GM12878 (cell line): ENCODE measurements at regions not wholly inside any gene's neighbourhood (a gene's known extent, or its start where the extent isn't known, plus 50 kb on each side); places are given as distances from the start of the nearest gene placed in this dataset.

Experiments used
- ATAC-seq: fragments of 200-7000 bp; cut with Tn5 transposase; 3 replicates; pipeline ENCODE4 v1.9.1; 2020; ENCODE audit warnings: mild to moderate bottlenecking, moderate library complexity
- BruUV-seq: library from RNA; stranded (reverse); fragments of 400-500 nt; replicated peaks from 2 replicates; lab custom pipeline; 2021; lab: Mats Ljungman, UMichigan
- CTCF ChIA-PET: fragments of 300-600 bp; sonication (Branson Sonifier 250); formaldehyde crosslinking; extraction: SDS; loops from one replicate; lab custom pipeline; 2021; ENCODE audit warnings: inconsistent platforms; lab: Yijun Ruan, JAX
- POLR2A ChIA-PET: fragments of 350-600 bp; formaldehyde crosslinking; extraction: SDS; loops from one replicate; lab custom pipeline; 2021; ENCODE audit warnings: inconsistent platforms; lab: Charles Lee
- RAD21 ChIA-PET: fragments of 300-600 bp; sonication (Branson Sonifier 250); formaldehyde crosslinking; loops from one replicate; lab custom pipeline; 2023; ENCODE audit warnings: antibody characterized with exemption; ENCODE audit not compliant: unreplicated experiment; lab: Charles Lee
- SMC1A ChIA-PET: fragments of 300-600 bp; sonication (Branson Sonifier 250); formaldehyde crosslinking; loops from one replicate; lab custom pipeline; 2023; ENCODE audit not compliant: unreplicated experiment, uncharacterized antibody; lab: Charles Lee
- DNase-seq: peaks from one replicate; pipeline ENCODE4 v3.0.0-alpha.2; 2011; ENCODE audit warnings: low read depth, low spot score
- FAIRE-seq: peaks from 3 replicates; lab custom pipeline; 2011; peaks lifted over from hg19 to GRCh38; lab: Jason Lieb, UNC
- H2AFZ ChIP-seq: 2 replicates; pipeline ENCODE4 v1.6.0; 2011; ENCODE audit warnings: low read depth, low read length, control low read depth; ENCODE audit not compliant: control insufficient read depth
- H3K27ac ChIP-seq: 2 replicates; pipeline ENCODE4 v1.5.1; 2011; ENCODE audit warnings: control low read depth; ENCODE audit not compliant: control insufficient read depth, insufficient read depth
- H3K27me3 ChIP-seq, 2 experiments: replicated peaks in 1 of 2; 2 replicates each; pipeline versions ENCODE4 v1.6.0 to v1.6.1; 2011; ENCODE audit warnings: low read length in 1 of 2; ENCODE audit not compliant: control insufficient read depth in 2 of 2, insufficient read depth in 2 of 2
- H3K36me3 ChIP-seq, 2 experiments: 2 replicates each; pipeline ENCODE4 v1.5.1; 2011; ENCODE audit warnings: low read length in 1 of 2; ENCODE audit not compliant: control insufficient read depth in 2 of 2, insufficient read depth in 2 of 2
- H3K4me1 ChIP-seq: 2 replicates; pipeline ENCODE4 v1.6.1; 2011; ENCODE audit warnings: mild to moderate bottlenecking, low read length, moderate library complexity, mixed read lengths; ENCODE audit not compliant: control insufficient read depth, insufficient read depth
- H3K4me2 ChIP-seq: 2 replicates; pipeline ENCODE4 v1.6.0; 2011; ENCODE audit warnings: control low read depth; ENCODE audit not compliant: control insufficient read depth, insufficient read depth
- H3K4me3 ChIP-seq: fragments of 200-600 bp; sonication (generic); 2 replicates; pipeline ENCODE4 v1.5.1; 2016
- H3K79me2 ChIP-seq: 2 replicates; pipeline ENCODE4 v1.6.0; 2011; ENCODE audit warnings: low read length; ENCODE audit not compliant: control insufficient read depth, insufficient read depth
- H3K9ac ChIP-seq: 2 replicates; pipeline ENCODE4 v1.8.0; 2011; ENCODE audit warnings: low read length, control low read depth, mixed read lengths; ENCODE audit not compliant: control insufficient read depth, insufficient read depth
- H3K9me3 ChIP-seq: replicated peaks from 3 replicates; pipeline ENCODE4 v1.5.1; 2011; ENCODE audit warnings: mild to moderate bottlenecking, low read length; ENCODE audit not compliant: control insufficient read depth, insufficient read depth
- H4K20me1 ChIP-seq: 2 replicates; pipeline ENCODE4 v1.6.0; 2011; ENCODE audit not compliant: control insufficient read depth, insufficient read depth
- CBX3 ChIP-seq: fragments of 200-600 bp; sonication (generic); IDR thresholded peaks from 2 replicates; pipeline ENCODE4 v1.6.1; 2016; ENCODE audit warnings: low read depth, borderline replicate concordance
- CREB1 ChIP-seq: IDR thresholded peaks from 2 replicates; pipeline ENCODE4 v1.6.1; 2012; ENCODE audit warnings: low read depth, mild to moderate bottlenecking, inconsistent platforms
- ESRRA ChIP-seq: IDR thresholded peaks from 2 replicates; pipeline ENCODE4 v1.6.1; 2012; ENCODE audit warnings: mild to moderate bottlenecking, low read length, improper control_type of control experiment
- HDAC2 ChIP-seq: fragments of 200-600 bp; sonication (generic); IDR thresholded peaks from 2 replicates; pipeline ENCODE4 v1.6.1; 2017
- KDM1A ChIP-seq: fragments of 200-600 bp; sonication (generic); IDR thresholded peaks from 2 replicates; pipeline ENCODE4 v1.6.1; 2016; ENCODE audit warnings: borderline replicate concordance
- LARP7 ChIP-seq: fragments of 450-650 bp; IDR thresholded peaks from 2 replicates; pipeline ENCODE4 v1.6.1; 2017; ENCODE audit warnings: mild to moderate bottlenecking
- NR2C1 ChIP-seq: fragments of 450-650 bp; IDR thresholded peaks from 2 replicates; pipeline ENCODE4 v1.6.1; 2017; ENCODE audit warnings: antibody characterized with exemption, mild to moderate bottlenecking, moderate library complexity
- PKNOX1 ChIP-seq: fragments of 450-650 bp; IDR thresholded peaks from 2 replicates; pipeline ENCODE4 v1.6.1; 2016; ENCODE audit warnings: mild to moderate bottlenecking
- PML ChIP-seq: IDR thresholded peaks from 2 replicates; pipeline ENCODE4 v1.6.1; 2012; ENCODE audit warnings: low read length, inconsistent platforms
- POLR2AphosphoS2 ChIP-seq: IDR thresholded peaks from 2 replicates; pipeline ENCODE4 v1.6.1; 2011; ENCODE audit warnings: low read depth, mild to moderate bottlenecking, low read length, improper control_type of control experiment, moderate library complexity
- RCOR1 ChIP-seq: conservative IDR thresholded peaks from 2 replicates; pipeline ENCODE4 v1.6.1; 2012; ENCODE audit warnings: low read depth, low read length, improper control_type of control experiment
- SMAD5 ChIP-seq: IDR thresholded peaks from 2 replicates; pipeline ENCODE4 v1.6.1; 2016; ENCODE audit warnings: antibody characterized with exemption, low read depth
- SPI1 ChIP-seq: IDR thresholded peaks from 2 replicates; pipeline ENCODE4 v1.6.1; 2011; ENCODE audit warnings: low read depth, mild to moderate bottlenecking, low read length, moderate library complexity, borderline replicate concordance; ENCODE audit not compliant: insufficient read depth
- ZBTB33 ChIP-seq: fragments of 450-650 bp; IDR thresholded peaks from 2 replicates; pipeline ENCODE4 v1.6.1; 2017; ENCODE audit warnings: mild to moderate bottlenecking
- ZNF622 ChIP-seq: fragments of 450-650 bp; IDR thresholded peaks from 2 replicates; pipeline ENCODE4 v1.6.1; 2017; ENCODE audit warnings: mild to moderate bottlenecking, inconsistent platforms
- WGBS: methylation state at CpG from one replicate; pipeline ENCODE4 v1.1.6; 2016; ENCODE audit warnings: low lambda C conversion rate; ENCODE audit not compliant: insufficient replicate concordance, insufficient coverage; ENCODE audit errors: missing lambda C conversion rate; 5-methylcytosine and 5-hydroxymethylcytosine counted together
- in situ Hi-C: fragments of 300-500 bp; cut with MboI; formaldehyde crosslinking; loops from 9 replicates; pipeline ENCODE4 v1.14.3; 2018; ENCODE audit warnings: mixed read lengths
- intact Hi-C: fragments of 100-400 bp; cut with micrococcal nuclease; formaldehyde crosslinking; loops from one replicate; pipeline ENCODE4 v1.14.2; 2022; ENCODE audit not compliant: unreplicated experiment
- TF ChIP-seq, protein P1 (sequence below): IDR thresholded peaks from 2 replicates; pipeline ENCODE4 v1.6.1; 2012; ENCODE audit warnings: improper control_type of control experiment, low read depth, low read length; ENCODE audit not compliant: insufficient replicate concordance
- TF ChIP-seq, protein P2 (sequence below): IDR thresholded peaks from 2 replicates; pipeline ENCODE4 v1.6.1; 2012; ENCODE audit warnings: low read depth, low read length, improper control_type of control experiment

DNA sequence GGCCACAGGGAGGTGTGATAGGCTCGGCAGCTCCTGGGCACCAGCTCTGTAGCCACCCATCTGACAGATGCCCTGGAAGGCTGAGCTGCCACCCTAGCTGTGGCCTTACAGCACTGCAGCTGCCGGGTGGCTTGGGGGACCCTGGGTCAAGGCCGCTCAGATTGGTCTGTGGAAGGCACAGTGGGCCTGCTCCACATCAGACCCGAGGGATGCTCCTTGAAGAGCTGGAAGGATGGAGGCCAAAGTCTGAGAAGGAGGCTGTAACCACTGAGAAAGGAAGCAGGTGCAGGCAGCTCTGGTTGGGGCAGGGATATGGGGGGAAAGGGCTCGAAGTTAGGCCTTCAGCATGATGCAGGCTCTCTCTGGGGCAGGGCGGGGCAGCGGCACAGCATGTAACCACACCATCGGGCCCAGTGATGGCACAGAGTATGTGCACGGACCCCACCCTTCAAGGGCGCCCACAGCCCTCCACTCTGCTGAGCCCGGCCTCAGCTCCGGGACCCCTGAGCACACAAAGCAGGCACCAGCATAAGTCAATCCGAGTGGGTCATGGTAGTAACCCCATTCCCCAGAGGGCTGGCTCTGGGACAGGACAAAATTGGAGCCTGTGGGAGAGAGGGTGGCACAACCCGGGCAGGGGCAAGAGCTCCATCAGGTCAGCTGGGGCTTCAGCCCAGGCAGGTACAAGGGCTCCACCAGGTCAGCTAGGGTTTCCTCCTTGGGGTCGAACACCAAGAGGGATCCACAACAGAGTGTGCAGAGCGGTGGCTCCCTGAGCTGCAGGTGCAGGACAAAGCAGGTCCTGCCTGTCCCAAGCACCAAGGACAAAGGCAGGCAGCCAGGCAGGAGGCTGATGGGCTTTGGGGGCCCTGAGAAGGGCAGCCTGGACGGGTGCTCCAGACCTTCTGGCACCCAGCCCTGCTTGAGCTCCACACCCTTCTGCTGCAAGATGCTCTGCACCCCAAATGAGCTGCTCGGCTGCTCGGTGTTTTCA, 1511.1 kb downstream of the BRD1 start:
- WGBS = 22% methylated on average over 19 of the region's 19 CpGs
- H2AFZ ChIP-seq = no peak overlapping the region
- intact Hi-C loops (no loop called here), in situ Hi-C loops (no loop called here)
- DNase-seq (no peak), ATAC-seq (no peak), FAIRE-seq (no peak)
- no peaks in the 10 kb centered on the region for H3K27me3 ChIP-seq
- H3K4me3 ChIP-seq = no peak overlapping the region
- ChIA-PET RAD21 (no interaction called here), SMC1A (no interaction called here), POLR2A (no interaction called here), CTCF (no interaction called here)
- H3K9me3 ChIP-seq = no peaks in the 10 kb centered on the region; the same call in 2 of the 3 replicates
- H3K9ac ChIP-seq = no peak overlapping the region
- H3K4me1 ChIP-seq = no peaks in the 10 kb centered on the region
- H3K27ac ChIP-seq = no peak overlapping the region
- H3K36me3 ChIP-seq = no peaks in the 10 kb centered on the region
- no peaks in the 10 kb centered on the region for H4K20me1 ChIP-seq
- H3K79me2 ChIP-seq = no peaks in the 10 kb centered on the region
- BruUV-seq = no TSS peak
- H3K4me2 ChIP-seq = no peak overlapping the region
- no peak for TF ChIP-seq ESRRA
- TF ChIP-seq PKNOX1 = no peak
- no peak for TF ChIP-seq NR2C1
- no peak for TF ChIP-seq LARP7
- TF ChIP-seq SMAD5 = no peak
- TF ChIP-seq ZNF622 = no peak
- TF ChIP-seq SPI1 = no peak
- no peak for TF ChIP-seq CBX3
- TF ChIP-seq KDM1A = no peak
- TF ChIP-seq POLR2AphosphoS2 = no peak
- no peak for TF ChIP-seq RCOR1
- no peak for TF ChIP-seq HDAC2
- TF ChIP-seq ZBTB33 = no peak
- TF ChIP-seq, protein P1, sequence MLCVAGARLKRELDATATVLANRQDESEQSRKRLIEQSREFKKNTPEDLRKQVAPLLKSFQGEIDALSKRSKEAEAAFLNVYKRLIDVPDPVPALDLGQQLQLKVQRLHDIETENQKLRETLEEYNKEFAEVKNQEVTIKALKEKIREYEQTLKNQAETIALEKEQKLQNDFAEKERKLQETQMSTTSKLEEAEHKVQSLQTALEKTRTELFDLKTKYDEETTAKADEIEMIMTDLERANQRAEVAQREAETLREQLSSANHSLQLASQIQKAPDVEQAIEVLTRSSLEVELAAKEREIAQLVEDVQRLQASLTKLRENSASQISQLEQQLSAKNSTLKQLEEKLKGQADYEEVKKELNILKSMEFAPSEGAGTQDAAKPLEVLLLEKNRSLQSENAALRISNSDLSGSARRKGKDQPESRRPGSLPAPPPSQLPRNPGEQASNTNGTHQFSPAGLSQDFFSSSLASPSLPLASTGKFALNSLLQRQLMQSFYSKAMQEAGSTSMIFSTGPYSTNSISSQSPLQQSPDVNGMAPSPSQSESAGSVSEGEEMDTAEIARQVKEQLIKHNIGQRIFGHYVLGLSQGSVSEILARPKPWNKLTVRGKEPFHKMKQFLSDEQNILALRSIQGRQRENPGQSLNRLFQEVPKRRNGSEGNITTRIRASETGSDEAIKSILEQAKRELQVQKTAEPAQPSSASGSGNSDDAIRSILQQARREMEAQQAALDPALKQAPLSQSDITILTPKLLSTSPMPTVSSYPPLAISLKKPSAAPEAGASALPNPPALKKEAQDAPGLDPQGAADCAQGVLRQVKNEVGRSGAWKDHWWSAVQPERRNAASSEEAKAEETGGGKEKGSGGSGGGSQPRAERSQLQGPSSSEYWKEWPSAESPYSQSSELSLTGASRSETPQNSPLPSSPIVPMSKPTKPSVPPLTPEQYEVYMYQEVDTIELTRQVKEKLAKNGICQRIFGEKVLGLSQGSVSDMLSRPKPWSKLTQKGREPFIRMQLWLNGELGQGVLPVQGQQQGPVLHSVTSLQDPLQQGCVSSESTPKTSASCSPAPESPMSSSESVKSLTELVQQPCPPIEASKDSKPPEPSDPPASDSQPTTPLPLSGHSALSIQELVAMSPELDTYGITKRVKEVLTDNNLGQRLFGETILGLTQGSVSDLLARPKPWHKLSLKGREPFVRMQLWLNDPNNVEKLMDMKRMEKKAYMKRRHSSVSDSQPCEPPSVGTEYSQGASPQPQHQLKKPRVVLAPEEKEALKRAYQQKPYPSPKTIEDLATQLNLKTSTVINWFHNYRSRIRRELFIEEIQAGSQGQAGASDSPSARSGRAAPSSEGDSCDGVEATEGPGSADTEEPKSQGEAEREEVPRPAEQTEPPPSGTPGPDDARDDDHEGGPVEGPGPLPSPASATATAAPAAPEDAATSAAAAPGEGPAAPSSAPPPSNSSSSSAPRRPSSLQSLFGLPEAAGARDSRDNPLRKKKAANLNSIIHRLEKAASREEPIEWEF = no peak
- TF ChIP-seq PML = no peak
- TF ChIP-seq, protein P2, sequence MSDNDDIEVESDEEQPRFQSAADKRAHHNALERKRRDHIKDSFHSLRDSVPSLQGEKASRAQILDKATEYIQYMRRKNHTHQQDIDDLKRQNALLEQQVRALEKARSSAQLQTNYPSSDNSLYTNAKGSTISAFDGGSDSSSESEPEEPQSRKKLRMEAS = no peak
- no peak for TF ChIP-seq CREB1
